ENCODE measurements at regions not wholly inside any gene's neighbourhood (a gene's known extent, or its start where the extent isn't known, plus 50 kb on each side); places are given as distances from the start of the nearest gene placed in this dataset.

- TF ChIP-seq CTCF (IDR thresholded peaks at IDR 0.05) (no peak), POLR2AphosphoS5 (IDR thresholded peaks at IDR 0.05) (no peak), POLR2A (IDR thresholded peaks at IDR 0.05) (no peak), EP300 (IDR thresholded peaks at IDR 0.05) (no peak)
These were observed 76.9 kb upstream of the ZFHX3 start for GRCh38 chr16:73124665-73125375.

All from suprapubic skin (tissue), 4 donors.